Endodermal cell (in vitro differentiated cells): ENCODE measurements at regions not wholly inside any gene's neighbourhood (a gene's known extent, or its start where the extent isn't known, plus 50 kb on each side); places are given as distances from the start of the nearest gene placed in this dataset.

Source experiments
- DNase-seq: peaks from one replicate; pipeline ENCODE4 v3.0.0-alpha.2; 2017
- H3K27ac ChIP-seq: 2 replicates; pipeline ENCODE4 v1.5.1; 2013; ENCODE audit warnings: mild to moderate bottlenecking, low read depth, low read length, moderate library complexity
- H3K27me3 ChIP-seq: 2 replicates; pipeline ENCODE4 v1.6.1; 2013; ENCODE audit warnings: mild to moderate bottlenecking, low read length, moderate library complexity; ENCODE audit not compliant: insufficient read depth, control insufficient read depth, poor library complexity, severe bottlenecking
- H3K36me3 ChIP-seq: 2 replicates; pipeline ENCODE4 v1.7.0; 2013; ENCODE audit warnings: mild to moderate bottlenecking, low read length, moderate library complexity; ENCODE audit not compliant: control insufficient read depth, insufficient read depth
- H3K4me1 ChIP-seq: one replicate; pipeline ENCODE4 v1.7.0; 2013; ENCODE audit warnings: low read length; ENCODE audit not compliant: control insufficient read depth, insufficient read depth
- H3K4me3 ChIP-seq: 2 replicates; pipeline ENCODE4 v1.5.1; 2013; ENCODE audit warnings: mild to moderate bottlenecking, low read length, moderate library complexity
- H3K9ac ChIP-seq: 2 replicates; pipeline ENCODE4 v1.6.1; 2013; ENCODE audit warnings: mild to moderate bottlenecking, low read length, moderate library complexity; ENCODE audit not compliant: poor library complexity, severe bottlenecking; ENCODE audit errors: extremely low read depth
- H3K9me3 ChIP-seq: 2 replicates; pipeline ENCODE4 v1.6.1; 2013; ENCODE audit warnings: mild to moderate bottlenecking, low read length, moderate library complexity; ENCODE audit not compliant: control insufficient read depth
- H3K27ac Mint-ChIP-seq: 2 replicates; pipeline ENCODE4 v1.8.0; 2020; ENCODE audit warnings: mixed read lengths
- H3K27me3 Mint-ChIP-seq: 2 replicates; pipeline ENCODE4 v1.8.0; 2021; ENCODE audit warnings: mild to moderate bottlenecking, mixed read lengths; ENCODE audit not compliant: insufficient read depth
- H3K36me3 Mint-ChIP-seq: 2 replicates; pipeline ENCODE4 v1.8.0; 2020; ENCODE audit warnings: low read depth, mixed read lengths
- H3K4me1 Mint-ChIP-seq: 2 replicates; pipeline ENCODE4 v1.8.0; 2020; ENCODE audit warnings: mixed read lengths
- H3K4me3 Mint-ChIP-seq: 2 replicates; pipeline ENCODE4 v1.8.0; 2020; ENCODE audit warnings: mild to moderate bottlenecking, moderate library complexity, mixed read lengths
- H3K9me3 Mint-ChIP-seq: 2 replicates; pipeline ENCODE4 v1.8.0; 2020; ENCODE audit warnings: mild to moderate bottlenecking, mixed read lengths
- CTCF ChIP-seq: fragments of 200-600 bp; sonication (generic); conservative IDR thresholded peaks from 2 replicates; pipeline ENCODE4 v1.5.0; 2021; ENCODE audit warnings: antibody characterized with exemption, mild to moderate bottlenecking
- WGBS, 2 experiments: methylation state at CpG; one replicate each; pipeline versions ENCODE4 v1.1.5 to v1.1.7; 2013; ENCODE audit warnings: missing lambda C conversion rate in 2 of 2, mixed read lengths in 1 of 2; ENCODE audit not compliant: insufficient coverage in 1 of 2, insufficient read length in 1 of 2; 5-methylcytosine and 5-hydroxymethylcytosine counted together

DNA sequence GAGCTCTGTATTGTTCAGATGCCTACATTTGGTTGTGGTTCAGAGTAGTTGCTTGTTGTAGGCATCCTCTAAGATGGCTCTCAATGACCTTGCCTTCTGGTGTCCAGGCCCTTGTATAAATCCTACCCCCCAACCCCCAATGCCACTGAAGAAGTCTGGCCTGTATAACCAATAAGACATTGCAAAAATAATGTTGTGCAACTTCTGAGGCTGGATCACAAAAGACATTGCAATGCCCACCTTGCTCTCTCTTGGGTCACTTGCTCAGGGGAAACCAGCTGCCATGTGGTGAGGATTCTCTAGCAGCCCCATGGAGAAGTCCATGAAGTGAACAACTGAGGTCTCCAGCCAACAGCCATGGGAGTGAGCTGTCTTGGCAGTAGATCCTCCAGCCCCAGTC lies 234.0 kb upstream of the TBX3 start:
- no peaks in the 10 kb centered on the region for H3K9me3 ChIP-seq
- H3K9ac ChIP-seq = no peak overlapping the region
- H3K27me3 Mint-ChIP-seq = peaks cover 3% of the 10 kb centered on the region
- peaks cover 8% of the 10 kb centered on the region for H3K9me3 Mint-ChIP-seq
- no peaks in the 10 kb centered on the region for H3K36me3 Mint-ChIP-seq
- peaks cover 3% of the 10 kb centered on the region for H3K4me1 ChIP-seq
- no peak overlapping the region for H3K27ac ChIP-seq
- no peak overlapping the region for H3K4me3 ChIP-seq
- H3K36me3 ChIP-seq = no peaks in the 10 kb centered on the region
- TF ChIP-seq CTCF = no peak
- H3K27ac Mint-ChIP-seq = no peak overlapping the region
- DNase-seq = no peak
- no peaks in the 10 kb centered on the region for H3K27me3 ChIP-seq
- no peak overlapping the region for H3K4me3 Mint-ChIP-seq
- peaks cover 11% of the 10 kb centered on the region for H3K4me1 Mint-ChIP-seq

GRCh38 chr12:114917307-114917706 lies 233.3 kb upstream of the TBX3 start:
- H3K9me3 Mint-ChIP-seq = peaks cover 6% of the 10 kb centered on the region
- H3K4me1 Mint-ChIP-seq = peaks cover 11% of the 10 kb centered on the region
- H3K4me3 Mint-ChIP-seq = no peak overlapping the region
- H3K27ac ChIP-seq = no peak overlapping the region
- no peaks in the 10 kb centered on the region for H3K27me3 ChIP-seq
- H3K9ac ChIP-seq = no peak overlapping the region
- H3K4me1 ChIP-seq = peaks cover 3% of the 10 kb centered on the region
- no peaks in the 10 kb centered on the region for H3K9me3 ChIP-seq
- no peak overlapping the region for H3K4me3 ChIP-seq
- DNase-seq = no peak
- H3K36me3 ChIP-seq = no peaks in the 10 kb centered on the region
- 78 to 88% methylated on average over 4 to 6 of the region's 6 CpGs for WGBS, 2 experiments
- TF ChIP-seq CTCF = no peak
- H3K27ac Mint-ChIP-seq = no peak overlapping the region
- H3K27me3 Mint-ChIP-seq = peaks cover 3% of the 10 kb centered on the region
- H3K36me3 Mint-ChIP-seq = no peaks in the 10 kb centered on the region

- Mint-ChIP-seq H3K27ac (no peak overlapping the region), H3K9me3 (peaks cover 6% of the 10 kb centered on the region), H3K4me1 (peaks cover 11% of the 10 kb centered on the region), H3K4me3 (no peak overlapping the region), H3K27me3 (peaks cover 3% of the 10 kb centered on the region), H3K36me3 (no peaks in the 10 kb centered on the region)
- no peak for TF ChIP-seq CTCF
- no peaks in the 10 kb centered on the region for H3K27me3 ChIP-seq
- H3K4me1 ChIP-seq = peaks cover 3% of the 10 kb centered on the region
- no peak overlapping the region for H3K9ac ChIP-seq
- no peaks in the 10 kb centered on the region for H3K9me3 ChIP-seq
- no peak overlapping the region for H3K27ac ChIP-seq
- no peak overlapping the region for H3K4me3 ChIP-seq
- 71 to 86% methylated on average over 6 to 12 of the region's 12 CpGs for WGBS, 2 experiments
- no peaks in the 10 kb centered on the region for H3K36me3 ChIP-seq
- peak; percentile 61 for DNase-seq
Measured at GRCh38 chr12:114916541-114916940, 232.6 kb upstream of the TBX3 start.
